ENCODE measurements at regions not wholly inside any gene's neighbourhood (a gene's known extent, or its start where the extent isn't known, plus 50 kb on each side); places are given as distances from the start of the nearest gene placed in this dataset.

GRCh38 chr1:34648501-34648900 lies 106.3 kb upstream of the GJB5 start:
- 58 to 67% methylated on average over 6 of the region's 6 CpGs for WGBS, 2 donors
- H3K4me1 ChIP-seq: no peaks in the 10 kb centered on the region
- H3K4me3 ChIP-seq: no peak overlapping the region
- DNase-seq: no peak
- peaks cover 0 to 92% (median 58%) of the 10 kb centered on the region in 7 donors for H3K27me3 ChIP-seq
- H3K9me3 ChIP-seq: no peaks in the 10 kb centered on the region
- no peak for TF ChIP-seq CTCF (IDR thresholded peaks at IDR 0.05)
- intact Hi-C loops (cut with DNase I): no loop called here
- no peak overlapping the region for H3K27ac ChIP-seq
- no peak for ATAC-seq
- H3K36me3 ChIP-seq: no peaks in the 10 kb centered on the region

DNA sequence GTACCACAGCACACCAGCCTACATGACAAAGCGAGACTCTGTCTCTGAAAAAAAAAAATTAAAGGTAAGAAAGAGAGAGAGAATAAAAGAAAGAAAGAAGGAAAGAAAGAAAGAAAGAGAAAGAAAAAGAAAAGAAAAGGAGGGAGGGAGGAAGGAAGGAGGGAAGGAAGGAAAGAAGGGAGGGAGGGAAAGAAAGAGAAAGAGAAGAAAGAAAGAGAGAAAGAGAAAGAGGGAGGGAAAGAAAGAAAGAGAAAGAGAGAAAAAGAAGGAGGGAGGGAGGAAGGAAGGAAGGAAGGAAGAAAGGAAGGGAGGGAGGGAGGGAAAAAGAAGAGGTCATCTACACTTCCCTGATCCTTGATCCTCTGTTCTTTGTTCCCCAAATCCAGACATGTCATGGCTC lies 104.8 kb upstream of the GJB5 start:
- Histone ChIP-seq H3K4me1 (no peaks in the 10 kb centered on the region), H3K9me3 (no peaks in the 10 kb centered on the region), H3K4me3 (no peak overlapping the region), H3K27ac (no peak overlapping the region), H3K27me3 (peaks cover 0 to 83% (median 60%) of the 10 kb centered on the region in 7 donors), H3K36me3 (no peaks in the 10 kb centered on the region)
- ATAC-seq: no peak
- no peak for TF ChIP-seq CTCF (IDR thresholded peaks at IDR 0.05)
- intact Hi-C loops (cut with DNase I): no loop called here
- no peak for DNase-seq
- WGBS, 2 donors: 79 to 81% methylated on average over 1 of the region's 1 CpG

DNA sequence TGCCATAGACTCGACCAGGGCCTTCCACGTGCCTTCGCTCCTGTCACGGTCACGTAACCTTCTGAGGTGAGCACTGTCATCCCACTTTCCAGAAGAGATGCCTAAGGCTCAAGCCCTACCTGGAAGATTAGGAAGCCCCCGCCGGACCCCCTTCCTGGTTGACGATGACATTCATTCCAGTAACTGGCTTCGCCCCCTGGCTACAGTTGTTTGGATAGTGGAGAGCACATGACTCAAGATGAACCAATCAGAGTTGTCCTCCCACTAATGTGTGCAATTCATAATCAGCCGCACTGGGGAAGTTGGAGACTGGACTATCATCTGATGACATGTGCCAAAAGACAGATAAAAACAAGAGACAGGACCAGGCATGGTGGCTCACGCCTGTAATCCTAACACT lies 104.0 kb upstream of the GJB5 start:
- intact Hi-C loops (cut with DNase I): no loop called here
- ATAC-seq (no peak), DNase-seq (no peak)
- peaks cover 0 to 77% (median 60%) of the 10 kb centered on the region in 7 donors for H3K27me3 ChIP-seq
- H3K4me1 ChIP-seq: no peaks in the 10 kb centered on the region
- no peak overlapping the region for H3K27ac ChIP-seq
- TF ChIP-seq CTCF (IDR thresholded peaks at IDR 0.05): no peak
- no peaks in the 10 kb centered on the region for H3K36me3 ChIP-seq
- H3K4me3 ChIP-seq: no peak overlapping the region
- no peaks in the 10 kb centered on the region for H3K9me3 ChIP-seq
- WGBS, 2 donors: 82% methylated on average over 11 of the region's 11 CpGs

GRCh38 chr1:34653110-34653509 lies 101.7 kb upstream of the GJB5 start:
- 77 to 80% methylated on average over 7 of the region's 7 CpGs for WGBS, 2 donors
- Histone ChIP-seq H3K27ac (no peak overlapping the region), H3K36me3 (no peaks in the 10 kb centered on the region), H3K27me3 (peaks cover 0 to 70% (median 54%) of the 10 kb centered on the region in 7 donors), H3K4me3 (no peak overlapping the region), H3K4me1 (no peaks in the 10 kb centered on the region), H3K9me3 (no peaks in the 10 kb centered on the region)
- no peak for DNase-seq
- ATAC-seq: no peak
- no peak for TF ChIP-seq CTCF (IDR thresholded peaks at IDR 0.05)
- intact Hi-C loops (cut with DNase I): no loop called here
